MM.1S (cell line): ENCODE measurements at regions not wholly inside any gene's neighbourhood (a gene's known extent, or its start where the extent isn't known, plus 50 kb on each side); places are given as distances from the start of the nearest gene placed in this dataset.

ENCODE experiments used
- EZH2 ChIP-seq: fragments of 300-600 bp; sonication (generic); optimal IDR thresholded peaks from 2 replicates; pipeline ENCODE3; 2017; ENCODE audit warnings: low read depth, mild to moderate bottlenecking, antibody characterized with exemption, low read length, mixed read lengths
- EZH2phosphoT487 ChIP-seq: fragments of 300-600 bp; sonication (generic); IDR thresholded peaks from 2 replicates; pipeline ENCODE4 v1.6.1; 2018; ENCODE audit warnings: antibody characterized with exemption, low read length
- TF ChIP-seq, protein P1 (sequence below): fragments of 300-600 bp; sonication (generic); IDR thresholded peaks from 2 replicates; pipeline ENCODE4 v1.5.1; 2016; ENCODE audit warnings: antibody characterized with exemption, low read length, mixed read lengths

DNA sequence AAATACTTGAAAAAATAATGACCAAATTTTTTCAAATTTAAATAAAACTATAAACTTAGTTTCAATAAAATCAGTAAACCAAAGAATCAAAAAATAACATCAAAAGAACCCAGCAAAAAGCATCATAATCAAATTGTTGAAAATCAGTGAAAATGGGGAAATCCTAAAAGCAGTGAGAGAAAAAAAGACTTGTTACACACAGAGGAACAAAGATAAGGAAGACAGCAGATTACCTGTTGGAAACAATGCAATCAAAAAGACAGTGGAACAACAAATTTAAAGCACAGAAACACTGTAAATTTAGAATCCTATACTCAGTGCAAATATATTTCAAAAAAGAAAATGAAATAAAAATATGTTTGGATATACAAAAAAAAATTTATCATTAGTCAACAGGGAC is 156.2 kb upstream of the LMCD1 start:
- TF ChIP-seq, protein P1, sequence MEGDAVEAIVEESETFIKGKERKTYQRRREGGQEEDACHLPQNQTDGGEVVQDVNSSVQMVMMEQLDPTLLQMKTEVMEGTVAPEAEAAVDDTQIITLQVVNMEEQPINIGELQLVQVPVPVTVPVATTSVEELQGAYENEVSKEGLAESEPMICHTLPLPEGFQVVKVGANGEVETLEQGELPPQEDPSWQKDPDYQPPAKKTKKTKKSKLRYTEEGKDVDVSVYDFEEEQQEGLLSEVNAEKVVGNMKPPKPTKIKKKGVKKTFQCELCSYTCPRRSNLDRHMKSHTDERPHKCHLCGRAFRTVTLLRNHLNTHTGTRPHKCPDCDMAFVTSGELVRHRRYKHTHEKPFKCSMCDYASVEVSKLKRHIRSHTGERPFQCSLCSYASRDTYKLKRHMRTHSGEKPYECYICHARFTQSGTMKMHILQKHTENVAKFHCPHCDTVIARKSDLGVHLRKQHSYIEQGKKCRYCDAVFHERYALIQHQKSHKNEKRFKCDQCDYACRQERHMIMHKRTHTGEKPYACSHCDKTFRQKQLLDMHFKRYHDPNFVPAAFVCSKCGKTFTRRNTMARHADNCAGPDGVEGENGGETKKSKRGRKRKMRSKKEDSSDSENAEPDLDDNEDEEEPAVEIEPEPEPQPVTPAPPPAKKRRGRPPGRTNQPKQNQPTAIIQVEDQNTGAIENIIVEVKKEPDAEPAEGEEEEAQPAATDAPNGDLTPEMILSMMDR = no peak
- TF ChIP-seq EZH2 (no peak), EZH2phosphoT487 (no peak)
